GM18520 (cell line): ENCODE measurements at regions not wholly inside any gene's neighbourhood (a gene's known extent, or its start where the extent isn't known, plus 50 kb on each side); places are given as distances from the start of the nearest gene placed in this dataset.
A peak's percentile ranks its signal among the peaks of the same experiment; 100 is the strongest.
"Not testable (repeated sequence)": the region's sequence is repeated elsewhere in the genome, so short reads cannot be mapped to it uniquely, and the experiment has no call there.

Source experiments
- ATAC-seq: cut with Tn5 transposase; IDR thresholded peaks from one replicate; pipeline ENCODE4 v1.9.1; 2021; ENCODE audit not compliant: unreplicated experiment

- not testable (repeated sequence) for ATAC-seq
Observed at GRCh38 chr12:25341877-25342276, 91.1 kb upstream of the KRAS start.

- no peak for ATAC-seq
Observed at GRCh38 chr12:25337916-25338315, 87.2 kb upstream of the KRAS start.

GRCh38 chr12:25332143-25332542 is 81.4 kb upstream of the KRAS start:
- peak; percentile 62 for ATAC-seq

- ATAC-seq = no peak
Observed at GRCh38 chr12:25328072-25328712, 77.5 kb upstream of the KRAS start.

- no peak for ATAC-seq
Observed at GRCh38 chr12:25327321-25327720, 76.6 kb upstream of the KRAS start.

- no peak for ATAC-seq
Observed at GRCh38 chr12:25326326-25326725, 75.6 kb upstream of the KRAS start.

- no peak for ATAC-seq
Observed at GRCh38 chr12:25324861-25325260, 74.1 kb upstream of the KRAS start.

GRCh38 chr12:25323581-25323982 is 72.9 kb upstream of the KRAS start:
- ATAC-seq = no peak

- no peak for ATAC-seq
Observed at GRCh38 chr12:25322918-25323531, 72.3 kb upstream of the KRAS start.

- ATAC-seq = no peak
Observed at GRCh38 chr12:25322351-25322750, 71.6 kb upstream of the KRAS start.

- no peak for ATAC-seq
Observed at GRCh38 chr12:25321772-25322171, 71.0 kb upstream of the KRAS start.

GRCh38 chr12:25320123-25321006 is 69.6 kb upstream of the KRAS start:
- ATAC-seq = peak; percentile 40

- peak; percentile 15 for ATAC-seq
Observed at GRCh38 chr12:25319233-25319984, 68.7 kb upstream of the KRAS start.

GRCh38 chr12:25317553-25317952 is 66.8 kb upstream of the KRAS start:
- ATAC-seq = no peak

GRCh38 chr12:25315388-25315787 is 64.7 kb upstream of the KRAS start:
- ATAC-seq = no peak

- ATAC-seq = not testable (repeated sequence)
Observed at GRCh38 chr12:25313266-25313990, 62.7 kb upstream of the KRAS start.

GRCh38 chr12:25311506-25311905 is 60.8 kb upstream of the KRAS start:
- ATAC-seq = no peak

- ATAC-seq = not testable (repeated sequence)
Observed at GRCh38 chr12:25310071-25310470, 59.3 kb upstream of the KRAS start.

- ATAC-seq = no peak
Observed at GRCh38 chr12:25308756-25309155, 58.0 kb upstream of the KRAS start.

- no peak for ATAC-seq
Observed at GRCh38 chr12:25307818-25308217, 57.1 kb upstream of the KRAS start.

GRCh38 chr12:25301798-25302197 is 51.1 kb upstream of the KRAS start:
- ATAC-seq = no peak
